Esophagus muscularis mucosa (tissue), 4 donors: ENCODE measurements at regions not wholly inside any gene's neighbourhood (a gene's known extent, or its start where the extent isn't known, plus 50 kb on each side); places are given as distances from the start of the nearest gene placed in this dataset.

Experiments used
- DNase-seq: peaks from one replicate; pipeline ENCODE4 v3.0.0-alpha.2; 2017; ENCODE audit errors: extremely low spot score
- H3K27ac ChIP-seq, 4 donors: fragments of 200-600 bp; sonication (generic); replicated peaks in 1 of 4; 1 replicate in 3 of 4; 2 replicates in 1 of 4; pipeline ENCODE4 v1.5.1; 2016 to 2019; ENCODE audit warnings: mild to moderate bottlenecking in 1 of 4
- H3K27me3 ChIP-seq, 4 donors: fragments of 200-600 bp; sonication (generic); one replicate each; pipeline versions ENCODE4 v1.5.1 to v1.6.0; 2016 to 2019
- H3K36me3 ChIP-seq, 4 donors: fragments of 200-600 bp; sonication (generic); one replicate each; pipeline ENCODE4 v1.5.1; 2016 to 2019
- H3K4me1 ChIP-seq, 4 donors: fragments of 200-600 bp; sonication (generic); one replicate each; pipeline ENCODE4 v1.5.1; 2016 to 2019
- H3K4me3 ChIP-seq, 4 donors: fragments of 200-600 bp; sonication (generic); 1 replicate in 2 of 4; 2 replicates in 2 of 4; pipeline ENCODE4 v1.5.1; 2016 to 2019; ENCODE audit warnings: mild to moderate bottlenecking in 4 of 4, moderate library complexity in 1 of 4
- H3K9me3 ChIP-seq, 4 donors: fragments of 200-600 bp; sonication (generic); 1 replicate in 3 of 4; 2 replicates in 1 of 4; pipeline ENCODE4 v1.5.1; 2016 to 2019
- CTCF ChIP-seq, 3 experiments: fragments of 200-600 bp in 2 of 3; fragments of 450-650 bp in 1 of 3; sonication (generic) in 2 of 3; IDR thresholded peaks; one replicate each; pipeline ENCODE4 v1.5.1; 2017 to 2019; ENCODE audit warnings: antibody characterized with exemption in 3 of 3, mild to moderate bottlenecking in 2 of 3, moderate library complexity in 1 of 3
- EP300 ChIP-seq: sonication (generic); formaldehyde crosslinking; IDR thresholded peaks from one replicate; pipeline ENCODE4 v1.6.1; 2017; ENCODE audit warnings: antibody characterized with exemption
- POLR2A ChIP-seq: fragments of 450-650 bp; IDR thresholded peaks from one replicate; pipeline ENCODE4 v1.6.1; 2017; ENCODE audit warnings: antibody characterized with exemption, moderate library complexity, mild to moderate bottlenecking, low read depth
- POLR2AphosphoS5 ChIP-seq, 2 donors: sonication (generic); formaldehyde crosslinking; IDR thresholded peaks; one replicate each; pipeline ENCODE4 v1.6.1; 2017; ENCODE audit warnings: antibody characterized with exemption in 2 of 2
- WGBS: methylation state at CpG from one replicate; pipeline ENCODE4 v1.1.5; 2018; 5-methylcytosine and 5-hydroxymethylcytosine counted together
- intact Hi-C: fragments of 100-400 bp; cut with DNase I; formaldehyde crosslinking; loops from one replicate; pipeline ENCODE4 v1.15.1; 2023

- TF ChIP-seq POLR2AphosphoS5 (IDR thresholded peaks at IDR 0.05) (no peak), EP300 (no peak), CTCF (IDR thresholded peaks at IDR 0.05) (peak in 1 of 3 experiments; percentile 7), POLR2A (no peak)
- 67% methylated on average over 4 of the region's 4 CpGs for WGBS
- Histone ChIP-seq H3K27me3 (no peaks in the 10 kb centered on the region), H3K27ac (no peak overlapping the region), H3K4me1 (peaks cover 2 to 11% (median 10%) of the 10 kb centered on the region in 4 donors), H3K36me3 (no peaks in the 10 kb centered on the region), H3K9me3 (no peaks in the 10 kb centered on the region), H3K4me3 (no peak overlapping the region)
- no peak for DNase-seq
- intact Hi-C loops: no loop called here
Observed at GRCh38 chr7:80288175-80289122, 153.8 kb downstream of the GNAI1 start.

GRCh38 chr7:80287400-80288174 lies 153.0 kb downstream of the GNAI1 start:
- no peaks in the 10 kb centered on the region for H3K27me3 ChIP-seq
- no peaks in the 10 kb centered on the region for H3K9me3 ChIP-seq
- no peak overlapping the region for H3K4me3 ChIP-seq
- no peak for TF ChIP-seq EP300
- TF ChIP-seq POLR2AphosphoS5 (IDR thresholded peaks at IDR 0.05): no peak
- no peak for TF ChIP-seq CTCF (IDR thresholded peaks at IDR 0.05)
- TF ChIP-seq POLR2A: no peak
- H3K4me1 ChIP-seq: peaks cover 2 to 11% (median 10%) of the 10 kb centered on the region in 4 donors
- no peaks in the 10 kb centered on the region for H3K36me3 ChIP-seq
- H3K27ac ChIP-seq: no peak overlapping the region
- DNase-seq: no peak
- WGBS: 91% methylated on average over 2 of the region's 2 CpGs
- intact Hi-C loops: no loop called here

- Histone ChIP-seq H3K4me3 (no peak overlapping the region), H3K27ac (no peak overlapping the region), H3K4me1 (peaks cover 2 to 11% (median 10%) of the 10 kb centered on the region in 4 donors), H3K27me3 (no peaks in the 10 kb centered on the region), H3K36me3 (no peaks in the 10 kb centered on the region), H3K9me3 (no peaks in the 10 kb centered on the region)
- 95% methylated on average over 2 of the region's 2 CpGs for WGBS
- no peak for DNase-seq
- TF ChIP-seq CTCF (IDR thresholded peaks at IDR 0.05): no peak
- TF ChIP-seq POLR2A: no peak
- no peak for TF ChIP-seq EP300
- TF ChIP-seq POLR2AphosphoS5 (IDR thresholded peaks at IDR 0.05): no peak
- intact Hi-C loops: no loop called here
Observed at GRCh38 chr7:80286611-80287010, 152.0 kb downstream of the GNAI1 start.

- no peaks in the 10 kb centered on the region for H3K36me3 ChIP-seq
- DNase-seq: no peak
- H3K4me1 ChIP-seq: peaks cover 2 to 11% (median 10%) of the 10 kb centered on the region in 4 donors
- TF ChIP-seq EP300 (no peak), POLR2A (no peak), CTCF (IDR thresholded peaks at IDR 0.05) (no peak), POLR2AphosphoS5 (IDR thresholded peaks at IDR 0.05) (no peak)
- no peak overlapping the region for H3K4me3 ChIP-seq
- intact Hi-C loops: no loop called here
- no peak overlapping the region for H3K27ac ChIP-seq
- H3K9me3 ChIP-seq: no peaks in the 10 kb centered on the region
- H3K27me3 ChIP-seq: no peaks in the 10 kb centered on the region
Observed at GRCh38 chr7:80284855-80285254, 150.2 kb downstream of the GNAI1 start.
